ENCODE measurements at regions not wholly inside any gene's neighbourhood (a gene's known extent, or its start where the extent isn't known, plus 50 kb on each side); places are given as distances from the start of the nearest gene placed in this dataset.

DNA sequence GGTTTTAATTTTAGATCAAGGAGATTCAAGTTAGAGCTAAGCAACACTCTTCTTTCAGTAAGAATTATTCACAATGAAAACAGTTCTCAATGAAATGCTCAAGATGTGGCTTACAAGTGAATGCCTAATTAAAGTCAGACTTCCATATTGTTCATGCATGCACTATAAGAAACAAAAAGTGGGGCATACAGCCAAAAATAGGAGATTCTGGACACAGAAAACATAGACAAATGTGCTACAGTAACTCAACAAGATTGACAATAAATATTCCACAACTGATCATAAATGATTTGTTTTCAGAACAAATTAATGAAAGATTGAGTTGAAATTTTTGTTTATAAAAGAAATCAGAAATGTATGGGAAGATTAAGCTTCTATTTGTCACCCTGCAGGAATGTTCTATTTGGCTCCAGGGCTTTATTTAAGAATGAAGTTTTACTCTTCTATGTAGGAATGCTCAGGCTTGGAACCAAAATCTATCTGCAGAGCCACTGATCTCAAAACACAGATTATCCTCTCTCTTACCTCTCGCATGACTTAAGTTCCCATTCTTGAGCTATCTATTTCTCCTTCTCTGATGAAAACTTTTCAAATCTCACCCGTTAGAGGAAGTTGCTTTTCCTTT lies 89.0 kb upstream of the PIP4K2A start:
- ATAC-seq (no peak), DNase-seq (ENCODE audit: extremely low read depth in 1 of 4, low spot score in 3 of 4) (no peak), FAIRE-seq (no peak)
- H3K4me1 ChIP-seq (replicated peaks in 1 of 2; ENCODE audit: control insufficient read depth in 2 of 2, insufficient read depth in 2 of 2, low read length in 2 of 2): no peaks in the 10 kb centered on the region; a peak in 1 of 5 replicates
- no peaks in the 10 kb centered on the region for H4K20me1 ChIP-seq (replicated peaks; ENCODE audit: control insufficient read depth, insufficient read depth, low read length)
- CTCF ChIA-PET (ENCODE audit: low intra/inter-chr PET ratio): no interaction called here
- no peaks in the 10 kb centered on the region for H3K36me3 ChIP-seq (ENCODE audit: control insufficient read depth, insufficient read depth, low read length)
- H3K27me3 ChIP-seq (ENCODE audit: control insufficient read depth in 2 of 2, insufficient read depth in 2 of 2, low read length in 2 of 2): no peaks in the 10 kb centered on the region
- H2AFZ ChIP-seq (ENCODE audit: low read depth, low read length): 0 out of 2 replicates have a peak overlapping the region, but pooled peaks have one; percentile 14
- H3K9me3 ChIP-seq (replicated peaks; ENCODE audit: control insufficient read depth, insufficient read depth, low read depth, low read length): no peaks in the 10 kb centered on the region
- POLR2A ChIA-PET: no interaction called here
- H3K27ac ChIP-seq (ENCODE audit: extremely low read depth, low read depth, low read length): no peak overlapping the region
- H3K4me3 ChIP-seq: no peak overlapping the region
- WGBS (ENCODE audit: insufficient coverage, low coverage, missing lambda C conversion rate): 10% methylated on average over 2 of the region's 2 CpGs
- intact Hi-C loops (cut with micrococcal nuclease) (no loop called here), in situ Hi-C loops (cut with MboI) (no loop called here)
- no TSS peak for BruUV-seq (replicated peaks)
- no peak overlapping the region for H3K4me2 ChIP-seq (ENCODE audit: insufficient read depth, low read length)
- no peaks in the 10 kb centered on the region for H3K79me2 ChIP-seq (ENCODE audit: control insufficient read depth, insufficient read depth, low read length)
- TF ChIP-seq, protein P1, sequence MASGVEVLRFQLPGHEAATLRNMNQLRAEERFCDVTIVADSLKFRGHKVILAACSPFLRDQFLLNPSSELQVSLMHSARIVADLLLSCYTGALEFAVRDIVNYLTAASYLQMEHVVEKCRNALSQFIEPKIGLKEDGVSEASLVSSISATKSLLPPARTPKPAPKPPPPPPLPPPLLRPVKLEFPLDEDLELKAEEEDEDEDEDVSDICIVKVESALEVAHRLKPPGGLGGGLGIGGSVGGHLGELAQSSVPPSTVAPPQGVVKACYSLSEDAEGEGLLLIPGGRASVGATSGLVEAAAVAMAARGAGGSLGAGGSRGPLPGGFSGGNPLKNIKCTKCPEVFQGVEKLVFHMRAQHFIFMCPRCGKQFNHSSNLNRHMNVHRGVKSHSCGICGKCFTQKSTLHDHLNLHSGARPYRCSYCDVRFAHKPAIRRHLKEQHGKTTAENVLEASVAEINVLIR (CRISPR knock-in tag; IDR thresholded peaks at IDR 0.05): no peak
- TF ChIP-seq ZNF76 (CRISPR knock-in tag; IDR thresholded peaks at IDR 0.05; ENCODE audit: borderline replicate concordance): no peak
- no peak for TF ChIP-seq ILK (tag; IDR thresholded peaks at IDR 0.05; ENCODE audit: borderline replicate concordance, low read depth)
- no peak for TF ChIP-seq LARP7 (IDR thresholded peaks at IDR 0.05)
- TF ChIP-seq GTF2F1 (IDR thresholded peaks at IDR 0.05; ENCODE audit: low read depth, low read length): no peak
- no peak for TF ChIP-seq ZNF444 (CRISPR knock-in tag; IDR thresholded peaks at IDR 0.05)
- TF ChIP-seq EHMT2 (IDR thresholded peaks at IDR 0.05): no peak
- no peak overlapping the region for H3K9ac ChIP-seq (ENCODE audit: insufficient read depth in 1 of 2, low read depth in 2 of 2, low read length in 2 of 2)
- no peaks in the 10 kb centered on the region for H3K9me1 ChIP-seq (ENCODE audit: control insufficient read depth, insufficient read depth, low read length)
